ENCODE measurements at regions not wholly inside any gene's neighbourhood (a gene's known extent, or its start where the extent isn't known, plus 50 kb on each side); places are given as distances from the start of the nearest gene placed in this dataset.

DNA sequence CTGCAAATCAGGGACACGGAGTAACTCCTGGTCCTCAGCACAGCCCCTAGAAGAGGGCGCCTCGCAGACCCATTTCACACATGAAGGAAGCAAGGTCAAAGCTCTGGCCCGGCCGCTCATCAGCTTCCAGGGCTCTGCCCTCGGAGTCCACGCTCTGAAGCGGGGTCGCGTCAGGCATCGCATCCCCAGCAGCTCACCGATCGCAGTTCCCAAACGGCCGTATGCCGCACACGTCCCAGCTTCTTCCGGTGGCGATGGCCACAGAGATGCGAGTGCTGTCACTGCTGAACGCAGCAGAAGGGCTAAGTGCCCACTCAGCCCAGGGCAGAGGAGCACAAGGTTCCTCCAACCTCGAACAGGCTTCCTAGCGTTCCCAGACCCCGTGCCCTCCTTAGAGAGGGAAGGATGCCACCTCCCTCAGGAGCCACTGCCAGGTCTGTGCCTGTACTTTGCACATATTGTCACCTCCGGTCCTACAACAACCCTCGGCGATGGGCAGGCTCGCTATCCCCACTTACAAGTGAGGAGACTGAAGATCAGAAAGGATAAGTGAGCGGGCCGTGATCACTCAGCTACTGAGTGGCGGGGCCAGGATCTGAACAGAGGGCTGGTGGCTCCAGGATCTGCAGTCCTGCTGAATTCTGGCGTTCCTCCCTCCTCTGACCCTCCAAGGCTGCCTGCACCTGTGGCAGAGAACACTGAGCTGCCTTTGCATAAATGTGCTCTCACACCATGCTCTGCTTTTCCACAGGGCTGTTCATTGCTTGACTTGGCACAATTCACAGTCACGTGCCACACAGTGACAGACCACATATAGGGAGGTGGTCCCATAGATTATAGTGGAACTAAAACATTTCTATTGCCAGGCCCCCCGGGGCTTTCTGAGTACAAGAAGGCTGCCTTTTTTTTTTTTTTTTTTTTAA lies 71.4 kb downstream of the COPS8 start:
- Histone ChIP-seq H3K4me3 (no peak overlapping the region), H3K36me3 (no peaks in the 10 kb centered on the region), H3K4me1 (peaks cover 0 to 7% (median 0%) of the 10 kb centered on the region in 4 donors), H3K27ac (peak overlapping the region; percentile 33 to 60 (median 53)), H3K27me3 (no peaks in the 10 kb centered on the region), H3K9me3 (no peaks in the 10 kb centered on the region)
- TF ChIP-seq EP300 (IDR thresholded peaks at IDR 0.05; ENCODE audit: low read depth), result no peak
- no peak for TF ChIP-seq POLR2AphosphoS5 (IDR thresholded peaks at IDR 0.05)
- no peak for TF ChIP-seq POLR2A (IDR thresholded peaks at IDR 0.05)
- TF ChIP-seq, protein P1, sequence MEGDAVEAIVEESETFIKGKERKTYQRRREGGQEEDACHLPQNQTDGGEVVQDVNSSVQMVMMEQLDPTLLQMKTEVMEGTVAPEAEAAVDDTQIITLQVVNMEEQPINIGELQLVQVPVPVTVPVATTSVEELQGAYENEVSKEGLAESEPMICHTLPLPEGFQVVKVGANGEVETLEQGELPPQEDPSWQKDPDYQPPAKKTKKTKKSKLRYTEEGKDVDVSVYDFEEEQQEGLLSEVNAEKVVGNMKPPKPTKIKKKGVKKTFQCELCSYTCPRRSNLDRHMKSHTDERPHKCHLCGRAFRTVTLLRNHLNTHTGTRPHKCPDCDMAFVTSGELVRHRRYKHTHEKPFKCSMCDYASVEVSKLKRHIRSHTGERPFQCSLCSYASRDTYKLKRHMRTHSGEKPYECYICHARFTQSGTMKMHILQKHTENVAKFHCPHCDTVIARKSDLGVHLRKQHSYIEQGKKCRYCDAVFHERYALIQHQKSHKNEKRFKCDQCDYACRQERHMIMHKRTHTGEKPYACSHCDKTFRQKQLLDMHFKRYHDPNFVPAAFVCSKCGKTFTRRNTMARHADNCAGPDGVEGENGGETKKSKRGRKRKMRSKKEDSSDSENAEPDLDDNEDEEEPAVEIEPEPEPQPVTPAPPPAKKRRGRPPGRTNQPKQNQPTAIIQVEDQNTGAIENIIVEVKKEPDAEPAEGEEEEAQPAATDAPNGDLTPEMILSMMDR (IDR thresholded peaks at IDR 0.05), result no peak
- no peak for DNase-seq
- 84 to 87% methylated on average over 2 to 20 of the region's 34 CpGs for WGBS, 2 donors (ENCODE audit: low coverage in 1 of 2)
- in situ Hi-C loops (cut with MboI; ENCODE audit: low pct_ligation_motif_present in 1 of 4, low pct_unique_long_range_greater_than_20kb in 1 of 4, low sequenced_read_pairs in 3 of 4), result loop anchor here in 3 of 4 donors (25.0 kb wide), 2 partner anchors 255 to 405 kb away; partner anchors contain the start of genes COL6A3 (in 2 of the 3) and PRLH (in 1 of the 3)
- intact Hi-C loops (cut with DNase I; ENCODE audit: low total_unique reads), result no loop called here

DNA sequence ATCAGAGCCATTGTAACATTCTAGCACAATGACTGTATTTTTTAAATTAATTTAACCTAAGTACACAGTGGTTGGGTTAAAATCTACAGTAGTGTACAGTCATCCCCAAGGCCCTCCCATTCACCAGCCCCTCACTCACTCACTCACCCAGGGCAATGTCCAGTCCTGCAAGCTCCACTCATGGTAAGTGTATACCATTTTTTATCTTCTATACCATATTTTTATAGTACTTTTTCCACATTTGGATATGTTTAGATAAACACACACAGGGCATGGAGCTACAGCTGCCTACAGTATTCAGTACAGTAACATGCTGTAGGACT lies 72.1 kb downstream of the COPS8 start:
- in situ Hi-C loops (cut with MboI; ENCODE audit: low pct_ligation_motif_present in 1 of 4, low pct_unique_long_range_greater_than_20kb in 1 of 4, low sequenced_read_pairs in 3 of 4) (loop anchor here in 3 of 4 donors (25.0 kb wide), 2 partner anchors 255 to 405 kb away; partner anchors contain the start of genes COL6A3 (in 2 of the 3) and PRLH (in 1 of the 3)), intact Hi-C loops (cut with DNase I; ENCODE audit: low total_unique reads) (no loop called here)
- no peaks in the 10 kb centered on the region for H3K9me3 ChIP-seq
- no peak overlapping the region for H3K27ac ChIP-seq
- H3K4me3 ChIP-seq, result no peak overlapping the region
- peaks cover 0 to 7% (median 0%) of the 10 kb centered on the region in 4 donors for H3K4me1 ChIP-seq
- H3K27me3 ChIP-seq, result no peaks in the 10 kb centered on the region
- H3K36me3 ChIP-seq, result no peaks in the 10 kb centered on the region
- TF ChIP-seq POLR2A (IDR thresholded peaks at IDR 0.05) (no peak), EP300 (IDR thresholded peaks at IDR 0.05; ENCODE audit: low read depth) (no peak), POLR2AphosphoS5 (IDR thresholded peaks at IDR 0.05) (no peak)
- TF ChIP-seq, protein P1 (IDR thresholded peaks at IDR 0.05), result no peak
- no peak for DNase-seq

DNA sequence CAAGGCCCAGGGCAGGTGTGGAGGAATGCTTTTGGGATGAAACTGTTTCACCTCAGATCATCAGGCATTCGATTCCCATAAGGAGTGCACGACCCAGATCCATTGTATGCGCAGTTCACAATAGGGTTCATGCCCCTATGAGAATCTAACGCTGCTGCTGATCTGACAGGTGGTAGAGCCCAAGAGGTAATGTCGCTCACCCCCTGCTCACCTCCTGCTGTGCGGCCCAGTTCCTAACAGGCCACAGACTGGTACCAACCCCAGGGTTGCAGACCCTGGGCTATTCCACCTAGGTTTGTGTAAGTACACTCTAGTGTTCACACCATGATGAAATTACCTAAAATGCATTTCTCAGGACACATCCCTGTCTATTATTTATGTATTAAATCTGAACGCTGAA lies 72.5 kb downstream of the COPS8 start:
- Histone ChIP-seq H3K27ac (no peak overlapping the region), H3K4me3 (no peak overlapping the region), H3K36me3 (no peaks in the 10 kb centered on the region), H3K9me3 (no peaks in the 10 kb centered on the region), H3K4me1 (peaks cover 0 to 7% (median 0%) of the 10 kb centered on the region in 4 donors), H3K27me3 (no peaks in the 10 kb centered on the region)
- WGBS, 2 donors (ENCODE audit: low coverage in 1 of 2), result 95 to 100% methylated on average over 3 to 7 of the region's 7 CpGs
- no peak for DNase-seq
- in situ Hi-C loops (cut with MboI; ENCODE audit: low pct_ligation_motif_present in 1 of 4, low pct_unique_long_range_greater_than_20kb in 1 of 4, low sequenced_read_pairs in 3 of 4), result loop anchor here in 3 of 4 donors (25.0 kb wide), 2 partner anchors 254 to 404 kb away; partner anchors contain the start of genes COL6A3 (in 2 of the 3) and PRLH (in 1 of the 3)
- intact Hi-C loops (cut with DNase I; ENCODE audit: low total_unique reads), result no loop called here
- TF ChIP-seq, protein P1 (IDR thresholded peaks at IDR 0.05), result no peak
- TF ChIP-seq EP300 (IDR thresholded peaks at IDR 0.05; ENCODE audit: low read depth), result no peak
- TF ChIP-seq POLR2A (IDR thresholded peaks at IDR 0.05), result no peak
- TF ChIP-seq POLR2AphosphoS5 (IDR thresholded peaks at IDR 0.05), result no peak

DNA sequence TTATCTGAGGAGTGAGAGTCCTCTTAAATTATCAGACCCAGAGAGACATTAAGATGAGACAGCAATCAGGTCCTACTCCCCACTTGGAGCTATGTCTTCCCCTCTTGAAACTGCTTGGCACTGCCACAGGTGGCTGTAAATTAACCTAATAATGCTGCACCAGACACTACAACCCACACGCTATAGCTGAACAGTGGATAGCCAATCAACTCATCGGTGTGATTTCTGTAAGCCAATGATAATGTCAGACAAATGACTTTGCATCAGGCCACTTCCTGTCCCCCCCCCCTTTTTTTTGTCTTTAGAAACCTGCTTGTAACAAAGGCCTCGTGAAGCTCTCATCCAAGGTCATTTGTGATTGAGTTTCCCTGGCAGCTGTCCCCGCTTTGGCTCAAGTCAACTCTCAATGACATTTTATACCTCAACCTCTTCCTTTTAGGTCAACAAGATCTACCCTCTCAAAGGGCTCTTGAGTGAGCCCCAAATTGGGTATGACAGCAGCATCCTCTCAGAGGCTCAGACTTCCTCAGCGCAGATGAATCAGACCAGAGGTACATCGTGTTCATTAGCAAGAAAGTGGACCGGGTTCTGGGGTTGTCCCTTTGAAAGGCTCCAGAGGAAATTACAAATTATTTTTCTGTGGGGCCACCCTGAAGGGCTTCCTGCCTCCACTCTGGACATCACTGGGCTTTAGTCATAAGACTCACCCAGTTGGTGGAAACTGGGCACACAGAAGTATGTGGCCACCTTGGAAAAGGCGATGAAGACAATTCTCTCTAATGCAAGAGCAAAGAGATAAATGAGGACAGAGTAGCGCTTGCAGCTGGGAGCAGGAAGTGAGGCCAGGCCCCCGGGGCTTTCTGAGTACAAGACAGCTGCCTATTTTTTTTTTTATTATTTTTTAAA lies 73.6 kb downstream of the COPS8 start:
- in situ Hi-C loops (cut with MboI; ENCODE audit: low pct_ligation_motif_present in 1 of 4, low pct_unique_long_range_greater_than_20kb in 1 of 4, low sequenced_read_pairs in 3 of 4), result loop anchor here in 3 of 4 donors (25.0 kb wide), 2 partner anchors 253 to 403 kb away; partner anchors contain the start of genes COL6A3 (in 2 of the 3) and PRLH (in 1 of the 3)
- Histone ChIP-seq H3K27ac (no peak overlapping the region), H3K4me3 (no peak overlapping the region), H3K4me1 (peaks cover 0 to 7% (median 0%) of the 10 kb centered on the region in 4 donors), H3K9me3 (no peaks in the 10 kb centered on the region), H3K27me3 (no peaks in the 10 kb centered on the region), H3K36me3 (no peaks in the 10 kb centered on the region)
- intact Hi-C loops (cut with DNase I; ENCODE audit: low total_unique reads), result no loop called here
- no peak for TF ChIP-seq POLR2AphosphoS5 (IDR thresholded peaks at IDR 0.05)
- TF ChIP-seq EP300 (IDR thresholded peaks at IDR 0.05; ENCODE audit: low read depth), result no peak
- TF ChIP-seq POLR2A (IDR thresholded peaks at IDR 0.05), result no peak
- TF ChIP-seq, protein P1 (IDR thresholded peaks at IDR 0.05), result no peak
- WGBS, 2 donors (ENCODE audit: low coverage in 1 of 2), result 75 to 77% methylated on average over 8 to 10 of the region's 10 CpGs
- no peak for DNase-seq

All from transverse colon (tissue), 4 donors.